NB4 (cell line): ENCODE measurements at regions not wholly inside any gene's neighbourhood (a gene's known extent, or its start where the extent isn't known, plus 50 kb on each side); places are given as distances from the start of the nearest gene placed in this dataset.

ENCODE experiments used
- CTCF ChIP-seq: IDR thresholded peaks from one replicate; pipeline ENCODE4 v1.5.1; 2012; ENCODE audit warnings: low read depth, low read length
- POLR2A ChIP-seq: IDR thresholded peaks from 2 replicates; pipeline ENCODE4 v1.6.1; 2011; ENCODE audit warnings: mild to moderate bottlenecking; ENCODE audit not compliant: insufficient read length; ENCODE audit errors: extremely low read depth

GRCh38 chr11:15483205-15483604 is 368.5 kb downstream of the INSC start:
- no peak for TF ChIP-seq POLR2A
- no peak for TF ChIP-seq CTCF
